Ishikawa (cell line): ENCODE measurements at regions not wholly inside any gene's neighbourhood (a gene's known extent, or its start where the extent isn't known, plus 50 kb on each side); places are given as distances from the start of the nearest gene placed in this dataset.

Experiments used
- CEBPB ChIP-seq: IDR thresholded peaks from 2 replicates; pipeline ENCODE4 v1.6.1; 2012
- CREB1 ChIP-seq: IDR thresholded peaks from 2 replicates; pipeline ENCODE4 v1.6.1; 2012; ENCODE audit warnings: low read depth
- EGR1 ChIP-seq: IDR thresholded peaks from 2 replicates; pipeline ENCODE4 v1.6.1; 2012
- EP300 ChIP-seq: IDR thresholded peaks from 2 replicates; pipeline ENCODE4 v1.6.1; 2012; ENCODE audit warnings: borderline replicate concordance
- FOXM1 ChIP-seq: IDR thresholded peaks from 2 replicates; pipeline ENCODE4 v1.6.1; 2012; ENCODE audit warnings: low read depth, borderline replicate concordance
- NFIC ChIP-seq: IDR thresholded peaks from 2 replicates; pipeline ENCODE4 v1.6.1; 2012
- RAD21 ChIP-seq: IDR thresholded peaks from 2 replicates; pipeline ENCODE4 v1.6.1; 2012; ENCODE audit warnings: low read depth
- TAF1 ChIP-seq: IDR thresholded peaks from 2 replicates; pipeline ENCODE4 v1.6.1; 2012; ENCODE audit warnings: low read depth, mild to moderate bottlenecking
- TCF12 ChIP-seq: IDR thresholded peaks from 2 replicates; pipeline ENCODE4 v1.6.1; 2012; ENCODE audit warnings: low read depth
- TEAD4 ChIP-seq: IDR thresholded peaks from 2 replicates; pipeline ENCODE4 v1.6.1; 2012
- ZBTB7A ChIP-seq: IDR thresholded peaks from 2 replicates; pipeline ENCODE4 v1.6.1; 2012; ENCODE audit warnings: low read depth
- TF ChIP-seq, protein P1 (sequence below): IDR thresholded peaks from 2 replicates; pipeline ENCODE4 v1.6.1; 2012; ENCODE audit warnings: low read depth, mild to moderate bottlenecking
- TF ChIP-seq, protein P2 (sequence below): IDR thresholded peaks from 2 replicates; pipeline ENCODE4 v1.6.1; 2012

DNA sequence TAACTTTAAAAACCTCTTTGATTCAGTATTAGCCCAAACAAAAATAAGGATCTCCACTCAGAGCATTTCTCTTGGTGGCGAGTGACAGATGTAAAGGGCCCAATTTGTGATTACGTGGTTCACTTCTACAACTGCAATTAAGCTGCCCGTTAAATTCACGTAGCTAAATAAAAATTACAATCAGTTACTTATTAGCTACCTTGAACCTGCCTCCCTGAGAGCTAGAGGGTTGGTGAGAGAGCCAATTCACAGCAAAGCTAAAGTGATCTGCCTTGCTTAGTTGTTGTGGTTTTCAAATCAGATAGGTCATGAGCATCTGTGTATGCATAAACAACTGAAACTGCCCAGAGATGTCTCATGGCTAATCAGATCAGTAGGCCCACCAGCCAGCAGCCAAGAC is 156.7 kb downstream of the RNF152 start:
- TF ChIP-seq TCF12 (no peak), ZBTB7A (no peak), FOXM1 (no peak), RAD21 (no peak), TAF1 (no peak), EP300 (no peak), CREB1 (no peak), TEAD4 (no peak), EGR1 (no peak), CEBPB (no peak), NFIC (no peak)
- TF ChIP-seq, protein P1, sequence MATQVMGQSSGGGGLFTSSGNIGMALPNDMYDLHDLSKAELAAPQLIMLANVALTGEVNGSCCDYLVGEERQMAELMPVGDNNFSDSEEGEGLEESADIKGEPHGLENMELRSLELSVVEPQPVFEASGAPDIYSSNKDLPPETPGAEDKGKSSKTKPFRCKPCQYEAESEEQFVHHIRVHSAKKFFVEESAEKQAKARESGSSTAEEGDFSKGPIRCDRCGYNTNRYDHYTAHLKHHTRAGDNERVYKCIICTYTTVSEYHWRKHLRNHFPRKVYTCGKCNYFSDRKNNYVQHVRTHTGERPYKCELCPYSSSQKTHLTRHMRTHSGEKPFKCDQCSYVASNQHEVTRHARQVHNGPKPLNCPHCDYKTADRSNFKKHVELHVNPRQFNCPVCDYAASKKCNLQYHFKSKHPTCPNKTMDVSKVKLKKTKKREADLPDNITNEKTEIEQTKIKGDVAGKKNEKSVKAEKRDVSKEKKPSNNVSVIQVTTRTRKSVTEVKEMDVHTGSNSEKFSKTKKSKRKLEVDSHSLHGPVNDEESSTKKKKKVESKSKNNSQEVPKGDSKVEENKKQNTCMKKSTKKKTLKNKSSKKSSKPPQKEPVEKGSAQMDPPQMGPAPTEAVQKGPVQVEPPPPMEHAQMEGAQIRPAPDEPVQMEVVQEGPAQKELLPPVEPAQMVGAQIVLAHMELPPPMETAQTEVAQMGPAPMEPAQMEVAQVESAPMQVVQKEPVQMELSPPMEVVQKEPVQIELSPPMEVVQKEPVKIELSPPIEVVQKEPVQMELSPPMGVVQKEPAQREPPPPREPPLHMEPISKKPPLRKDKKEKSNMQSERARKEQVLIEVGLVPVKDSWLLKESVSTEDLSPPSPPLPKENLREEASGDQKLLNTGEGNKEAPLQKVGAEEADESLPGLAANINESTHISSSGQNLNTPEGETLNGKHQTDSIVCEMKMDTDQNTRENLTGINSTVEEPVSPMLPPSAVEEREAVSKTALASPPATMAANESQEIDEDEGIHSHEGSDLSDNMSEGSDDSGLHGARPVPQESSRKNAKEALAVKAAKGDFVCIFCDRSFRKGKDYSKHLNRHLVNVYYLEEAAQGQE = no peak
- TF ChIP-seq, protein P2, sequence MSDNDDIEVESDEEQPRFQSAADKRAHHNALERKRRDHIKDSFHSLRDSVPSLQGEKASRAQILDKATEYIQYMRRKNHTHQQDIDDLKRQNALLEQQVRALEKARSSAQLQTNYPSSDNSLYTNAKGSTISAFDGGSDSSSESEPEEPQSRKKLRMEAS = no peak
